Mesodermal cell (in vitro differentiated cells): ENCODE measurements at regions not wholly inside any gene's neighbourhood (a gene's known extent, or its start where the extent isn't known, plus 50 kb on each side); places are given as distances from the start of the nearest gene placed in this dataset.

Source experiments
- H3K27ac ChIP-seq: 2 replicates; pipeline ENCODE4 v1.7.0; 2013; ENCODE audit warnings: mild to moderate bottlenecking, low read depth, low read length, moderate library complexity; ENCODE audit not compliant: severe bottlenecking
- H3K36me3 ChIP-seq: 2 replicates; pipeline ENCODE4 v1.7.1; 2013; ENCODE audit warnings: mild to moderate bottlenecking, low read length, moderate library complexity; ENCODE audit not compliant: control insufficient read depth, insufficient read depth
- H3K4me1 ChIP-seq: one replicate; pipeline ENCODE4 v1.7.1; 2013; ENCODE audit warnings: mild to moderate bottlenecking, low read length; ENCODE audit not compliant: insufficient read depth, control insufficient read depth, poor library complexity, severe bottlenecking
- H3K4me3 ChIP-seq: 2 replicates; pipeline ENCODE4 v1.7.0; 2013; ENCODE audit warnings: low read length, control low read depth, mild to moderate bottlenecking; ENCODE audit not compliant: insufficient read depth, poor library complexity, severe bottlenecking; ENCODE audit errors: extremely low read depth
- H3K9me3 ChIP-seq: 2 replicates; pipeline ENCODE4 v1.7.1; 2013; ENCODE audit warnings: mild to moderate bottlenecking, low read length, moderate library complexity; ENCODE audit not compliant: control insufficient read depth
- WGBS, 2 experiments: methylation state at CpG; one replicate each; pipeline ENCODE4 v1.1.5; 2013; ENCODE audit warnings: missing lambda C conversion rate in 2 of 2; ENCODE audit not compliant: insufficient coverage in 2 of 2; 5-methylcytosine and 5-hydroxymethylcytosine counted together

DNA sequence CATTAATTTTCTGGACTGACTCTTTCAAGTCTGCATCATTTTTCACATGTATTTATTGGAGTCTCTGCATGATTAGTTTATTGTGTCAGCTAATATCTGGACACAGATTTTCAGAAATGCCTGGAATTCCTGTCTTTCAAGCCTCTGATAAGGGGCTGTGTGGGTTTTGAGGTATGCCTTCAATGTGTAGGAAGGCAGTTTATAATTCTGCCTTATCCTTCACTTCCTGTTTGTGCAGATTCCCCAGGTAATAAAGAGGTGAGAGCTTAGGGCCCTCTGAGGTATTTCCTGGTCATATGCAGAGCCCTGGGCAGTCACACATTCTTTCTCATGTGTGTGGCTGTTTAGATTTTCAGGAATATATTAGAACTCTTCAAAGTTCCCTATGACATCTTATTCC lies 79.4 kb upstream of the PRKCQ start:
- Histone ChIP-seq H3K27ac (no peak overlapping the region), H3K4me1 (peaks cover 5% of the 10 kb centered on the region)

DNA sequence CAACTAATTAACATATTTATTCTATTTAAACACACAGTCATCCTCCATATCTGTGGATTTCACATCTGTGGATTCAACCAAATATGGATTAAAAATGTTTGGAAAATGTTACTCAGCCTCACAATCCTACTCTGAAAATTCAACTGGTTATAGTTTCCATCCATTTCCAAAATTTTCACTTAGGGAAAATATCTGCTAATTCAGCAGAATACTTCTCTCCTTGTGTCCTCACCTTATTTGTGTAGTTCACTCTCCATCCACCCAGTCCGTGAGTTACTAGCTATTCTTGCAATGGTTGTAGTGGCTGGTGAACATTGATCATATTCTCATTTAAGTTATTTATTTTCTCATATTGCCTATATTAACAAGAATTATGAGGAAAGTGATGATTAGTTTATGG lies 77.6 kb upstream of the PRKCQ start:
- no CpG with 5 or more reads among the region's 1 CpG for WGBS, 2 experiments
- Histone ChIP-seq H3K9me3 (no peaks in the 10 kb centered on the region), H3K4me1 (peaks cover 5% of the 10 kb centered on the region), H3K4me3 (no peak overlapping the region), H3K27ac (no peak overlapping the region), H3K36me3 (no peaks in the 10 kb centered on the region)

More for the DNA sequence above, 79.4 kb upstream of the PRKCQ start:
- no peaks in the 10 kb centered on the region for H3K9me3 ChIP-seq
- H3K36me3 ChIP-seq, result no peaks in the 10 kb centered on the region
- no peak overlapping the region for H3K4me3 ChIP-seq

DNA sequence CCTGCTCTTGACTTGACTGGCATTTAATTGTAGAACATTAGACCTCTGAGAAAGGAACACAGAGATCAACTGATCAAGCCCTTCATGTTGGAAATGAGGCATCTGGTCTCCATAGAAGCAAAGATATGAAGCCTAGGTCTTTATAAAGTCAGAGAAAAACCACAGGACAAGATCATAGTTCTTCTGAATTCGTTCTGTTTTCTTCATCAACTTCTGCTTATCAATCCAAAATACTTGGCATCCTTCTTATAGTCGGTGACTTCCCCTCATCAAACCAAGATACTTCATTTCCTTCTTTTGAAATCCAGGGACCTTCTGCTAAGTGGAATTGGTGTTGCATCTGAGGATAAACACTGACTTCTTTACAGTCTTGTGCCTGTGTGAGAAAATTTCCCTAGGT lies 77.1 kb upstream of the PRKCQ start:
- Histone ChIP-seq H3K36me3 (no peaks in the 10 kb centered on the region), H3K9me3 (no peaks in the 10 kb centered on the region), H3K4me3 (no peak overlapping the region), H3K27ac (no peak overlapping the region), H3K4me1 (peaks cover 5% of the 10 kb centered on the region)
- 80 to 100% methylated on average over 1 to 2 of the region's 2 CpGs for WGBS, 2 experiments

GRCh38 chr10:6654571-6654970 lies 74.5 kb upstream of the PRKCQ start:
- WGBS, 2 experiments, result 90% methylated on average over 2 of the region's 2 CpGs
- H3K36me3 ChIP-seq, result no peaks in the 10 kb centered on the region
- no peaks in the 10 kb centered on the region for H3K9me3 ChIP-seq
- no peak overlapping the region for H3K27ac ChIP-seq
- peaks cover under 1% of the 10 kb centered on the region for H3K4me1 ChIP-seq
- H3K4me3 ChIP-seq, result no peak overlapping the region

DNA sequence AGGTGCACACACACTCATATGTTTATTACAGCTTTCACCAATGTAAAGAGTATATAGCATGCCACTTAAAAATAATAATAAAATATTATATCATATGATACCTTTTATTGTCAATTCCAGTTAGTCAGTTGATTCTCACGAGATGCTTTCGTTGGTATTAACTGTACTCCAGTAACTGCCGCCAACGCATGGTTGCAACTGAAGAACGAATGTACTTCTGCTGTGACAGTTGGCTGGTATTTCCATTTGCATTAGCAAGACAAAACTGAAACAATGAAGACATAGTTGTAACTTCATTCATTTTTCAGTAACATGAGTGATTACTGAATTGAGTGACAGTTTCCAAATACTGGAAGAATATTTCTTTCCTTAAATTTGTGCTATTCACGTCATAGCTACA lies 70.5 kb upstream of the PRKCQ start:
- no peak overlapping the region for H3K27ac ChIP-seq
- 97 to 100% methylated on average over 2 to 5 of the region's 6 CpGs for WGBS, 2 experiments
- H3K4me3 ChIP-seq, result no peak overlapping the region
- no peaks in the 10 kb centered on the region for H3K9me3 ChIP-seq
- H3K36me3 ChIP-seq, result no peaks in the 10 kb centered on the region
- H3K4me1 ChIP-seq, result no peaks in the 10 kb centered on the region

DNA sequence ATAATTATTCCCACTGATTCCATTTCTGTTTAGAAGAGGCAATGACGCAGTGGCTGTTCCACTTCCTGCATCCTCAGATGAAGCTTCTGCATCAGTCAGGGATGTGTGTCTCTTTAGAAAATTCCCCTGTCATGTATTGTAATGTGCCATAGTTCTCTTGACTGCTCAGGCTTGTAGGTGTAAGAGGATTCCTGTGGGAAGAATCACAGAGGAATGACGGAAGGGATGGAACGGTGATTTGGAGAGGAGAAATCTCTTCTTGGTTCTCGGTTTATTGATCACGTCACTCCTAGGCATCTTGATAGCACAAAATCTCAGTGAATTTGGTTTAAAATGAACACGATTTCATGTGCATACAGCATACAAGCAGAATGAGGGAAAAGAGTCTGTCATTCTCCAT lies 69.8 kb upstream of the PRKCQ start:
- Histone ChIP-seq H3K36me3 (no peaks in the 10 kb centered on the region), H3K27ac (no peak overlapping the region), H3K4me1 (no peaks in the 10 kb centered on the region), H3K4me3 (no peak overlapping the region), H3K9me3 (no peaks in the 10 kb centered on the region)
- 75 to 87% methylated on average over 5 of the region's 6 CpGs for WGBS, 2 experiments

GRCh38 chr10:6648894-6649720 lies 69.0 kb upstream of the PRKCQ start:
- Histone ChIP-seq H3K36me3 (no peaks in the 10 kb centered on the region), H3K9me3 (no peaks in the 10 kb centered on the region), H3K4me3 (no peak overlapping the region), H3K4me1 (no peaks in the 10 kb centered on the region), H3K27ac (no peak overlapping the region)
- 54 to 63% methylated on average over 4 to 6 of the region's 8 CpGs for WGBS, 2 experiments

GRCh38 chr10:6647811-6648526 lies 67.9 kb upstream of the PRKCQ start:
- WGBS, 2 experiments, result 63 to 71% methylated on average over 10 to 12 of the region's 13 CpGs
- H3K36me3 ChIP-seq, result no peaks in the 10 kb centered on the region
- no peaks in the 10 kb centered on the region for H3K4me1 ChIP-seq
- no peak overlapping the region for H3K4me3 ChIP-seq
- H3K27ac ChIP-seq, result no peak overlapping the region
- H3K9me3 ChIP-seq, result no peaks in the 10 kb centered on the region

- no peaks in the 10 kb centered on the region for H3K9me3 ChIP-seq
- H3K4me3 ChIP-seq, result no peak overlapping the region
- 90% methylated on average over 2 of the region's 3 CpGs; no CpG with 5 or more reads in 1 of the 2 experiments for WGBS, 2 experiments
- H3K27ac ChIP-seq, result no peak overlapping the region
- no peaks in the 10 kb centered on the region for H3K4me1 ChIP-seq
- no peaks in the 10 kb centered on the region for H3K36me3 ChIP-seq
Observed at GRCh38 chr10:6643962-6644361, 63.9 kb upstream of the PRKCQ start.

DNA sequence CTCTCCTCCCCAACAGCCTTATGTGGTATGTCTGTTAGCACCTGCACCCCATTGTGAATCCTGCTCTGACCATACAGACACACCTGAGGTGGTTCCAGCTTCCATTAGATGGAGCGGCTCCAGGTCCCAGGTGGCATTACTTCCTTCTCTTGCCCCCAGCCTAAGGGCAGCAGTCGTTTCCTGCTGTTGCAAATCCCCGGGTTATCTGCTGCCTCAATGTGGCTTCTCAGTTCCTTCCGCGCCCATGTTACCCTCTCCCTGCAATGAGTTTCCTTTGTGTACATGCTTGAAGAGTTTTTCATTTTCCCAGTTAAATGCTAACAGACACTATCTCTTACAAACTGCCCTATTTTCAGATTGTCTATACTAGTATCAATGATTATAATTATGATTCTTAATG lies 62.8 kb upstream of the PRKCQ start:
- H3K27ac ChIP-seq, result no peak overlapping the region
- H3K36me3 ChIP-seq, result no peaks in the 10 kb centered on the region
- no peak overlapping the region for H3K4me3 ChIP-seq
- WGBS, 2 experiments, result 100% methylated on average over 1 of the region's 5 CpGs
- H3K9me3 ChIP-seq, result no peaks in the 10 kb centered on the region
- H3K4me1 ChIP-seq, result no peaks in the 10 kb centered on the region

DNA sequence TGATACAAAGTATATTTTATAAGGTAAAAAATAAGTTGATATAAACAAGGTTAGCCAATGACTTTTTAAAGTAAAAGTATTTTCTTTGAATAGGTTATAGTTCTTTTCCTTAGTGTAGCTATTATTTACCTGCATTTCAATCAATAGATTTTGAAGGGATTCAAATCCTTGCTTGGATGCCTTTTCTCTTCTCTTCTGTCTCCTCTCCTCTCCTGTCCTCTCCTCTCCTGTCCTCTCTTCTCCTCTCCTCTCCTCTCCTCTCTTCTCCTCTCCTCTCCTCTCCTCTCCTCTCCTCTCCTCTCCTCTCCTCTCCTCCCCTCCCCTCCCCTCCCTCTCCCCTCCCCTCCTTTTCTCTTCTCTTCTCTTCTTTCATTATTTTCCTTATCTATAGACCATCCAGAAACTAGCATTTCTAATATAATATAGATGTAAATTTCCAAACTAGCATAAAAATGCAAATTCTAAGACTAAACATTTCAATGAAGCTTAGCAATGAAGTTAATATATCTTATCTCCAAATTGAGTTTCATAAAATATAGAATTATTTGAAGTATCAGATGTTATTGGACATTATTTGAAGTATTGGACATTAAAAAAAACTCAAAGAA lies 60.5 kb upstream of the PRKCQ start:
- H3K4me1 ChIP-seq, result no peaks in the 10 kb centered on the region
- no peak overlapping the region for H3K4me3 ChIP-seq
- H3K36me3 ChIP-seq, result no peaks in the 10 kb centered on the region
- H3K27ac ChIP-seq, result no peak overlapping the region
- H3K9me3 ChIP-seq, result no peaks in the 10 kb centered on the region
